GM18517 (cell line): ENCODE measurements at regions not wholly inside any gene's neighbourhood (a gene's known extent, or its start where the extent isn't known, plus 50 kb on each side); places are given as distances from the start of the nearest gene placed in this dataset.

Source experiments
- ATAC-seq: cut with Tn5 transposase; IDR thresholded peaks from one replicate; pipeline ENCODE4 v1.9.1; 2021; ENCODE audit warnings: mild to moderate bottlenecking, moderate library complexity; ENCODE audit not compliant: unreplicated experiment

- no peak for ATAC-seq
Observed at GRCh38 chr1:235925016-235925415, 58.3 kb upstream of the LYST start.

GRCh38 chr1:235923466-235924021 is 56.8 kb upstream of the LYST start:
- no peak for ATAC-seq

GRCh38 chr1:235920596-235921375 is 54.1 kb upstream of the LYST start:
- no peak for ATAC-seq

- ATAC-seq = no peak
Observed at GRCh38 chr1:235919833-235920441, 53.2 kb upstream of the LYST start.

DNA sequence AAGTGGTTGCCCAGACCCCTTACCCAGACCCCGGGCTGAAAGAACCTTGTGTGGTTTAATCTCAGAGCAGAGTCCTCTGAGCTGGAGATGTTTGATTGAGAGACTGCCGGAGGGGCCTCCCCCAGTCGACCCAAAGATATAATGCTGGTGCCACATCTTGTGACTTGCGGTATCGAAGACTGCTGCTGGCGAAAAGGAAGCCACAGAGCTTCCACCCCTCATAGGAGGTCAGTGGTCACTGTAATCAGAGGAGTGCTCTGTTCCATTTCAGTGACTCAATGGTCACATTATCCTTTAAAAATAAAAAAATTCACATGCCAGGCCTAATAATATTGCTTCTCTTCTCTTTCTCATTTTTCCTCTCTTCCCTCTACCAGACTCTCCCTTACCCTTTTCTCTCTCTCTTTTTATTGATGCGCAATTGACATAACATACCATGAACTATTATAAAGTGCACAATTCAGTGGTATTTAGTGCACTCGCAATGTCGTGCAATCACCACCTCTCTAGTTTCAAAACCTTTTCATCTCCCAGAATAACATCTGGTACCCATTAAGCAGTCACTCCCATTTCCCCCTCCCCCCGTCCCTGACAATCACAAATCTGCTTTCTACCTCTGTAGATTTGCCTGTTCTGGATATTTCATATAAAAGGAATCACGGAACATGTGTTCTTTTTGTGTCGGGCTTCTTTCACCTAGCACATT is 52.6 kb upstream of the LYST start:
- no peak for ATAC-seq

DNA sequence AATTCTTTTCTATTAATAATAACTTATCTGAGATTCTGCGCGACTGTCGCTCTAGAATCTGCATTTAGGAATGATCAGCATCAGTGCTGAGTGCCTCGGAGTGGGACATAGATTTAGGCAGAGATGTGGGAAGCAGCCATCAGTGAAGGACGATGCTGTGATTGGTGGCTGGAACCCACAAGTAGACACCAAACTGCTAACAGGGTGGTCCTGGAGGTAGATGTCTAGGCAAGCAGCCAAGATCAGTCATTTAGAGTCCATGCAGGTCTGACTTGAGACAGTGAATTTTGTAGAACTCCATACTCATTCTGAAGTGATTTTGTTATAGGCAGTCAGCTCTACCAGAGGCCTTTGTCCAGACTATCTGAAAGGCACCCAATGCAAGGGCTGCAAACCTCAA is 51.8 kb upstream of the LYST start:
- ATAC-seq = no peak

DNA sequence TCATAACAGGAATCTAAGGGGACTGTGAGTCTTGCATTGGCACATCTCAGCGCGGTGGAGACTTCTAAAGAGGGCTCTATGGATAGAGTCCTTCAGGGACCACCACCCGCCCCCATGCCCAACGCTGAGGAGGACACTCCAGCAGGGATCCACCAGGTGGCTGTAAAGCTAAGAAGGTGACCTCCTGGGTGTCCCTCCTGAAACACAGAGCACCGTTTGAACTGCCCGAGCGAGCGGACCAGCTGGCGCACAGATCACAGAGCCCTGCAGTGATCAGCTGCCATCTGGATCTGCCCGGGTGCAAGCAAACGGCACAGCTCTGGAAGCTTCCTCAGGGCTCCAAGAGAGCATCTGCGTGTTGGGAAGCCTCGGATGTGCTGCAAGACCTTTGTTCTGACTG is 51.3 kb upstream of the LYST start:
- no peak for ATAC-seq

DNA sequence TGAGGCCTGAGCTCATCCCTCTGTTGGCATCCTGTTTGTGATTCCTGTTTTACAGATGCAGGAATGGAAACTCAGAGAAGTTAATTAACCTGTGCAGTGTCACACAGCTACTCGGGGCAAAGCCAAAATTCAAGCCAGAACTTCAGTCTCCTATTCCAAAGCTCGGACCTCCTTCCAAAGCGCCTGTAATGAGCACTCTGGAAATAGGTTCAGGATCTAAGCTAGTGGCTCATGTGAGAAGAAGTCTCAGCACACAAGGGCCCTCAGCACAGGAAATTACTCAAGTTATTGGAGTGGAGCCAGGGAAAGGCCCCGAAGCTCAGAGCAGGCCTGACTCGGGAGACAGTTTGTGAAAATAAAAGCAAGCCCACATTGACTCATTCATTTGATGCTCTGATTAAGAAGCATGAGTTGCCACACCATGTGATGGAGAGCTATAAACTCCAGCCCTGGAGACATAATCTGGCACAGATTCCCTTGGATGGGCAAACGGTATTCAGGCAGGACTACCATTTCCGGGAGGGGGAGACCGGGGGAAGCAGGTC is 50.6 kb upstream of the LYST start:
- peak; percentile 51 for ATAC-seq
